H1 (cell line): ENCODE measurements at regions not wholly inside any gene's neighbourhood (a gene's known extent, or its start where the extent isn't known, plus 50 kb on each side); places are given as distances from the start of the nearest gene placed in this dataset.

Source experiments
- CEBPB ChIP-seq: IDR thresholded peaks from 2 replicates; pipeline ENCODE4 v1.6.1; 2012; ENCODE audit warnings: low read depth, low read length
- CTCF ChIP-seq, 3 experiments: IDR thresholded peaks; 1 replicate in 2 of 3; 2 replicates in 1 of 3; pipeline versions ENCODE4 v1.5.1 to v1.6.1; 2011; ENCODE audit warnings: low read length in 3 of 3, mild to moderate bottlenecking in 3 of 3, inconsistent platforms in 2 of 3, low read depth in 1 of 3, moderate library complexity in 1 of 3; ENCODE audit not compliant: insufficient read depth in 1 of 3; ENCODE audit errors: control extremely low read depth in 1 of 3
- EP300 ChIP-seq, 2 experiments: IDR thresholded peaks; 1 replicate in 1 of 2; 2 replicates in 1 of 2; pipeline ENCODE4 v1.6.1; 2011 to 2012; ENCODE audit warnings: low read depth in 2 of 2, low read length in 2 of 2, mild to moderate bottlenecking in 2 of 2, borderline replicate concordance in 1 of 2, inconsistent platforms in 1 of 2, moderate library complexity in 1 of 2
- EZH2 ChIP-seq: fragments of 200-600 bp; sonication (generic); IDR thresholded peaks from 2 replicates; pipeline ENCODE4 v1.7.1; 2012; ENCODE audit warnings: low read depth, mild to moderate bottlenecking, moderate library complexity, low read length, inconsistent platforms; ENCODE audit not compliant: severe bottlenecking
- GABPA ChIP-seq: IDR thresholded peaks from 2 replicates; pipeline ENCODE4 v1.6.1; 2011; ENCODE audit warnings: mild to moderate bottlenecking, low read length, moderate library complexity, borderline replicate concordance; ENCODE audit not compliant: insufficient read depth
- HDAC2 ChIP-seq, 2 experiments: fragments of 300-600 bp in 1 of 2; sonication (generic) in 1 of 2; IDR thresholded peaks; 2 replicates each; pipeline ENCODE4 v1.6.1; 2011 to 2012; ENCODE audit warnings: low read depth in 2 of 2, low read length in 2 of 2, mild to moderate bottlenecking in 2 of 2, moderate library complexity in 2 of 2, borderline replicate concordance in 1 of 2, inconsistent platforms in 1 of 2
- POLR2AphosphoS5 ChIP-seq: IDR thresholded peaks from 2 replicates; pipeline ENCODE4 v1.6.1; 2011; ENCODE audit warnings: low read depth, low read length
- SRF ChIP-seq: IDR thresholded peaks from 2 replicates; pipeline ENCODE4 v1.6.1; 2011; ENCODE audit warnings: mild to moderate bottlenecking, low read depth, low read length, moderate library complexity
- TAF1 ChIP-seq: IDR thresholded peaks from 2 replicates; pipeline ENCODE4 v1.6.1; 2011; ENCODE audit warnings: mild to moderate bottlenecking, low read depth, low read length
- TEAD4 ChIP-seq: IDR thresholded peaks from 2 replicates; pipeline ENCODE4 v1.6.1; 2012; ENCODE audit warnings: low read depth, low read length, inconsistent platforms, mixed read lengths

DNA sequence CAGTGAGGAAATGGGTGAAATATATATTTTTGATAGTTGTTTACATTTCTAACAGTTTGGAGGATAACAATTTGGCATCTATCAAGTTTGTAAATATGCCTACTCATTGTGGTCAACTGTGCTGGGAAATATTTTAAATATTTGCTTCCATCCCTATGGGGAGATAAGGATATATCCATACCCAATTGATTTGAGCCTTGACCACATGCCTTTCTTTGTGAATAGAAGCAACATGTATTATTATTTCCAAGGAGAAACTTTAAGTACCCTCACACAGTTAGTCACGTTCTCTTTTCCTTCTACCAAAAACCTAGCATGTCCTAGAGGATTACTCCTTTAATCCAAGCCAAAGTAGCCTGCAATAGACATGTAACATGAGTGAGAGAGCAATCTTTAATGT lies 245.4 kb upstream of the CBLB start:
- TF ChIP-seq CTCF (IDR thresholded peaks at IDR 0.05; ENCODE audit: control extremely low read depth in 1 of 3, insufficient read depth in 1 of 3, low read depth in 1 of 3, low read length in 3 of 3) (no peak), POLR2AphosphoS5 (no peak), EZH2 (no peak), TAF1 (no peak), EP300 (IDR thresholded peaks at IDR 0.05; ENCODE audit: borderline replicate concordance in 1 of 2, low read depth in 2 of 2, low read length in 2 of 2) (no peak), TEAD4 (no peak), GABPA (no peak), CEBPB (no peak), SRF (no peak), HDAC2 (IDR thresholded peaks at IDR 0.05; ENCODE audit: borderline replicate concordance in 1 of 2, low read depth in 2 of 2, low read length in 2 of 2) (no peak)
